ENCODE measurements at regions not wholly inside any gene's neighbourhood (a gene's known extent, or its start where the extent isn't known, plus 50 kb on each side); places are given as distances from the start of the nearest gene placed in this dataset.

DNA sequence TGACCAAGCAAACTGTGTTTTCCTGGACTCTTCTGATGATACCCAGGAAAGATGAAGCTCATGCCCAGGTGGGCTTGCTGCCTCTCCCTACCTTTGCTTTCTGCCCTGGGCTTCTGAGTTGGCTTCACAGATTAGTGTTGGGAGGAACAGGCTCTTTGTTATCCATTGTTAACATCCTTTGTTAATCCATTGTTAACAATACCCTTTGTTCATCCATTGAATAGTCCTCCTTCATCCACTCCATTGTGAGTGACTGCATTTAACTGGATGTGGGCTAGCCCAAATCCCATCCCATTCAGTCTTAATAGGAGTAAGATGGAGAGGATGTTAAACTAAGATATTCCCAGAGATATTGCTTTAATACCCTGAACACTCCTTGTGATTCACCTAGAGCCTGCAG, 199.0 kb upstream of the LNX1 start:
- TF ChIP-seq CTCF (IDR thresholded peaks at IDR 0.05) (no peak), POLR2AphosphoS5 (IDR thresholded peaks at IDR 0.05; ENCODE audit: low read depth, low read length) (no peak)
- TF ChIP-seq, protein P1, sequence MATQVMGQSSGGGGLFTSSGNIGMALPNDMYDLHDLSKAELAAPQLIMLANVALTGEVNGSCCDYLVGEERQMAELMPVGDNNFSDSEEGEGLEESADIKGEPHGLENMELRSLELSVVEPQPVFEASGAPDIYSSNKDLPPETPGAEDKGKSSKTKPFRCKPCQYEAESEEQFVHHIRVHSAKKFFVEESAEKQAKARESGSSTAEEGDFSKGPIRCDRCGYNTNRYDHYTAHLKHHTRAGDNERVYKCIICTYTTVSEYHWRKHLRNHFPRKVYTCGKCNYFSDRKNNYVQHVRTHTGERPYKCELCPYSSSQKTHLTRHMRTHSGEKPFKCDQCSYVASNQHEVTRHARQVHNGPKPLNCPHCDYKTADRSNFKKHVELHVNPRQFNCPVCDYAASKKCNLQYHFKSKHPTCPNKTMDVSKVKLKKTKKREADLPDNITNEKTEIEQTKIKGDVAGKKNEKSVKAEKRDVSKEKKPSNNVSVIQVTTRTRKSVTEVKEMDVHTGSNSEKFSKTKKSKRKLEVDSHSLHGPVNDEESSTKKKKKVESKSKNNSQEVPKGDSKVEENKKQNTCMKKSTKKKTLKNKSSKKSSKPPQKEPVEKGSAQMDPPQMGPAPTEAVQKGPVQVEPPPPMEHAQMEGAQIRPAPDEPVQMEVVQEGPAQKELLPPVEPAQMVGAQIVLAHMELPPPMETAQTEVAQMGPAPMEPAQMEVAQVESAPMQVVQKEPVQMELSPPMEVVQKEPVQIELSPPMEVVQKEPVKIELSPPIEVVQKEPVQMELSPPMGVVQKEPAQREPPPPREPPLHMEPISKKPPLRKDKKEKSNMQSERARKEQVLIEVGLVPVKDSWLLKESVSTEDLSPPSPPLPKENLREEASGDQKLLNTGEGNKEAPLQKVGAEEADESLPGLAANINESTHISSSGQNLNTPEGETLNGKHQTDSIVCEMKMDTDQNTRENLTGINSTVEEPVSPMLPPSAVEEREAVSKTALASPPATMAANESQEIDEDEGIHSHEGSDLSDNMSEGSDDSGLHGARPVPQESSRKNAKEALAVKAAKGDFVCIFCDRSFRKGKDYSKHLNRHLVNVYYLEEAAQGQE (IDR thresholded peaks at IDR 0.05; ENCODE audit: insufficient read depth in 1 of 2, low read depth in 2 of 2, low read length in 1 of 2) = no peak

Measured in Panc1 (cell line).